ENCODE measurements at regions not wholly inside any gene's neighbourhood (a gene's known extent, or its start where the extent isn't known, plus 50 kb on each side); places are given as distances from the start of the nearest gene placed in this dataset.

DNA sequence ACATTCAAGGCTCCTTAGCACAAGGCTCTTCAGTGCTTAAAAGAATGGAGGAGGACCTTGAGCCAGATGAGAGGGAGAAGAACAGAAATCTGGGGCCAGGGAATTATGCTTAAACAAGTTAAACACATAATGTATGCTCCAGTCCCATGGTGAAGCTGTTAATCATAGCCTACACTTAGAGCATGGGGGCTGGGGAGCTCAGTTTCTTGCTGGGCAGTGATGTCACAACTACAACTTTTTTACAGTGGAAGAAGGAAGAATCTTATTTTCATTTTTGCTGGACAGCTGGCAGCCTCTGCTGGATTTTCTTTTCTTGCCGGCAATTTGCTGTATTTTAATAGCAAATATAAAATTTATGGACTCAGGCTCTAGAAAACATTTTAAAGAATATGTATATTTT lies 432.5 kb downstream of the CD109 start:
- TF ChIP-seq, protein P1, sequence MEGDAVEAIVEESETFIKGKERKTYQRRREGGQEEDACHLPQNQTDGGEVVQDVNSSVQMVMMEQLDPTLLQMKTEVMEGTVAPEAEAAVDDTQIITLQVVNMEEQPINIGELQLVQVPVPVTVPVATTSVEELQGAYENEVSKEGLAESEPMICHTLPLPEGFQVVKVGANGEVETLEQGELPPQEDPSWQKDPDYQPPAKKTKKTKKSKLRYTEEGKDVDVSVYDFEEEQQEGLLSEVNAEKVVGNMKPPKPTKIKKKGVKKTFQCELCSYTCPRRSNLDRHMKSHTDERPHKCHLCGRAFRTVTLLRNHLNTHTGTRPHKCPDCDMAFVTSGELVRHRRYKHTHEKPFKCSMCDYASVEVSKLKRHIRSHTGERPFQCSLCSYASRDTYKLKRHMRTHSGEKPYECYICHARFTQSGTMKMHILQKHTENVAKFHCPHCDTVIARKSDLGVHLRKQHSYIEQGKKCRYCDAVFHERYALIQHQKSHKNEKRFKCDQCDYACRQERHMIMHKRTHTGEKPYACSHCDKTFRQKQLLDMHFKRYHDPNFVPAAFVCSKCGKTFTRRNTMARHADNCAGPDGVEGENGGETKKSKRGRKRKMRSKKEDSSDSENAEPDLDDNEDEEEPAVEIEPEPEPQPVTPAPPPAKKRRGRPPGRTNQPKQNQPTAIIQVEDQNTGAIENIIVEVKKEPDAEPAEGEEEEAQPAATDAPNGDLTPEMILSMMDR (conservative IDR thresholded peaks at IDR 0.05; ENCODE audit: low read length), result 0 out of 2 replicates have a peak, but pooled peaks have one; percentile 4
- DNase-seq (ENCODE audit: low read depth), result peak; percentile 32
- no peak overlapping the region for H3K4me3 ChIP-seq (ENCODE audit: low read length)

DNA sequence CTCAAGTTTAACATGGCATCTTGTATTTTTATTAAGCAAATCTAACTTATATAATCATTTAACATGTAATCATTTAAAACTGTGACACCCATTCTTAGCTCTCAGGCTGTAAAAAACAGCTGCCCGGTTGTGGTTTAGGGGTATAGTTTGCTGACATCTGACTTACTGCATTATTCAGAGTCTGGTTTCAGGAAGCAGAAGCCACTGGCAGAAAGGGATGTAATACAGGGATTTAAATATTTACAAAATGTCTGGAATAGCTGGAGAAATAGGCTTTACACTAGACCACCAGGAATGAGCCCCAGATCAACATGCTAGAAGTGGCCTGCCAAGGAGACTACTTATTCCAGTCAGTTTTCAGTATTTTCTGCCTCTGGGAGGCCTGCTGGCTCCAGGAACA lies 421.1 kb downstream of the CD109 start:
- TF ChIP-seq, protein P1 (conservative IDR thresholded peaks at IDR 0.05; ENCODE audit: low read length), result no peak
- DNase-seq (ENCODE audit: low read depth), result no peak
- H3K4me3 ChIP-seq (ENCODE audit: low read length), result no peak overlapping the region

DNA sequence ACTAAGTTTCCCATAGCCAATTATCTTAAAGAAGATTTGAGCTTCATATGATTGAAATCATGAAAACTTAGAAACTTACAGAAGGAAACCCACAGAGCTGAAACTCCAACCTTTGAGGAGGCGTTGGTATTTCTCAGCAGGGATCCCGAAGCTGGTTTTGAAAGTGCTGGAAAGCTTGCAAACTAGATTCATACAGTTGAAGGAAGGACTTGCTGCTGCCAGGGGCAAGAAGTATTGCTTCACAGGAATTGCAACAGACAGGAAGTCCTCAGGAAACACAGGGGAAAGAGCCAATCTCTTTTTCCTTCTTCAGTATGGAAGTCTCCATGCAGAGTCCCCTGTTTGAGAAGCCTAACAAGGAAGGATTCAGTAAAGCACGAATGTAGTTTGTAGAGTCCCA lies 419.7 kb downstream of the CD109 start:
- H3K4me3 ChIP-seq (ENCODE audit: low read length), result no peak overlapping the region
- TF ChIP-seq, protein P1 (conservative IDR thresholded peaks at IDR 0.05; ENCODE audit: low read length), result no peak
- peak; percentile 54 for DNase-seq (ENCODE audit: low read depth)

DNA sequence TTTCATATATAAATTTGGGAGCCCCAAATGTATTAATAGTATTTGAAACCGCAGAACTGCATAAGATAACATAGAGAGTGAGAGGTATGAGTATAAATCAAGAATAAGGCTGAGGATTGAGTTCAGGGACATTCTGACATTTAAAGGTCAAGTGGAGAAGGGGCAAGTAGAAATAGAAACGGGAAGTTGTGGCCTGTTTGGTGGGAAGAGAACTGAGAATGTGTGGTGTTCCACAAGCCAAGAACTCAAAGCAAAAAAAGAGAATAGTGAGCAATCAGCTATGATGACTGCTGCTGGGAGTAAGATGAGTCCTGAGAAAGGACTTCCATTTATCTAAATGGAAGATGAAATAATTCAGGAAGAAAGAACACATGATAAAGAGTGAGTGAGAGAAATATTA lies 418.4 kb downstream of the CD109 start:
- TF ChIP-seq, protein P1 (conservative IDR thresholded peaks at IDR 0.05; ENCODE audit: low read length), result no peak
- no peak for DNase-seq (ENCODE audit: low read depth)
- no peak overlapping the region for H3K4me3 ChIP-seq (ENCODE audit: low read length)

DNA sequence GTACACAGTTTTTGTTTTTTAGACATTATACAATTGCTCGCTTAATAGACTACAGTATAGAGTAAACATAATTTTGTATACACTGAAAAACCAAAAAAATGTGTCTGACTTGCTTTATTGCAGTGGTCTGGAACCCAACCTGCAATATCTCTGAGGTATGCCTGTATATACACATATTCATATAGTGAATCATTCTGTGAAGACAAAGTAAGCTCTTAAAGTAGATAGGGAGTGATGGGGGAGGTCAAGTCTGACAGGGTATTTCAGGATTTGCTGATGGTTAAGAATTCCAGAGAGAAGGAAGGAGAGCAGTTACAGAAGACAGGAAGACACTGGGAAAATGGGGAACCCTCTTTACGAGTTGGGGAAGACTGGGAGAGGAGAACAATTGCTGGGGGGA lies 417.9 kb downstream of the CD109 start:
- H3K4me3 ChIP-seq (ENCODE audit: low read length), result no peak overlapping the region
- DNase-seq (ENCODE audit: low read depth), result no peak
- TF ChIP-seq, protein P1 (conservative IDR thresholded peaks at IDR 0.05; ENCODE audit: low read length), result no peak

DNA sequence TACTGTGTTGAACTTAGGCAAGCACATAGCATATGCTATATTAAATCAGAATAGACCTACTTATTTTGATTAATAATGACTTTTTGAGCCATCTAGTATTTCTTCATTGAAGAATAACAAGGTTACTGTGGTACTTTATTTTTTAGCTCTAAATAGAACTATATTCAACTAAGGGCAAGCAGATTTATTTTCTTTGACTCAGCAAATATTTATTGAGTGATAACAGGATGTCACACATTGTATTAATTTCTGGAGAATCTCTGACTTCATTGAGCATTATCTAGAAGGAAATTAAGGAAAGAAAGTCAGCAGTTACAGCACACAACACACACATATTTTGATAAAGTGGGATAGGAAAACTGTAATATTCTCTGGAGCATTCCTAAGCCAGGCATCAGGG lies 407.4 kb downstream of the CD109 start:
- no peak for DNase-seq (ENCODE audit: low read depth)
- TF ChIP-seq, protein P1 (conservative IDR thresholded peaks at IDR 0.05; ENCODE audit: low read length), result no peak
- no peak overlapping the region for H3K4me3 ChIP-seq (ENCODE audit: low read length)

DNA sequence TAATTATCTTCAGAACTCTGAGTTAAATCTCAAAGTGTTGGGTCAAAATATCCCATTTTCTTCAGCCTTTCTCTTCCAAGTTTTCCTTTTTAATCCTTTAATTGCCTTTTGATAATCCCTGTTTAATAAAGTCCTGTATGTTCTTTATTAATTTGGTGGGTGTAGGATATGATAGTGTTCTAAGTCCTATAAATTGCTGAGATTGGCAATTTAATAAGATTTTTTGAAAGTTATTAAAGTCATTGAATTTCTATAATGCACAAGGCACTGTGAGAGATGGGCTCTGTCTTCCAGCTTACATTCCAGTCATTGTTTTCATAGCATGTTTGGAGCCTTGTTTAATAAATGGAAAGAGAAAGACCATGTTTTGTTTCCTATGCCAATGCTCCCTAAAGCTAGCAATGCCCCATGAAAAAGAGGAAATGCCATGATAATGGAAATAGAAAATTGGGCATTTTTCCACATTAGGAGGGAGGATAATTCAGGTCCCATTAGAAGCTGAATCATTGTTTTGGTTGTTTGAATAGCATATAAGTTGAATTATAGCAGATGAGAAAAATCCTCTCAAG lies 404.8 kb downstream of the CD109 start:
- peak; percentile 51 for DNase-seq (ENCODE audit: low read depth)
- TF ChIP-seq, protein P1 (conservative IDR thresholded peaks at IDR 0.05; ENCODE audit: low read length), result no peak
- H3K4me3 ChIP-seq (ENCODE audit: low read length), result no peak overlapping the region

All from AG10803 (cell line).